ENCODE measurements at regions not wholly inside any gene's neighbourhood (a gene's known extent, or its start where the extent isn't known, plus 50 kb on each side); places are given as distances from the start of the nearest gene placed in this dataset.

DNA sequence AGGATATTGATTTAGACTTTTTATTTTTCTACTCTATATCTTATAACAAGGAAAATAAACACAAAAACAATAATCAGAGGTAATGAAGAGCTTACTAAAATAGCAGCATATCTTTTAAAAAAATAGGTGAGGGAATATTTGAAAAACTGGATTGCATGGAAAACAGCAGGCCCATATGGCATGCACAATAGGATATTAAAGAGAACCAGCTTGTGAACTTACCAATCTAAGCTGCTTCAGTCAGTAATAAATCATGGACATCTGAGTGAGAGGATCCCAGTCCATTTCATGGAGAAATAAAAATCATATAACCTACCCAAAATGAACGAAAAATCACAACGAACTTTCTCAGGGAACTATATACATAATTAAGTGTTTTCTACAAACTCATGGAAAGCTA is 634.6 kb downstream of the ADCYAP1 start:
- H3K4me3 Mint-ChIP-seq (ENCODE audit: unreplicated experiment), result no peak overlapping the region
- FAIRE-seq, result no peak
- no peak for TF ChIP-seq EZH2 (IDR thresholded peaks at IDR 0.05; ENCODE audit: insufficient read depth, low read length)
- TF ChIP-seq, protein P1, sequence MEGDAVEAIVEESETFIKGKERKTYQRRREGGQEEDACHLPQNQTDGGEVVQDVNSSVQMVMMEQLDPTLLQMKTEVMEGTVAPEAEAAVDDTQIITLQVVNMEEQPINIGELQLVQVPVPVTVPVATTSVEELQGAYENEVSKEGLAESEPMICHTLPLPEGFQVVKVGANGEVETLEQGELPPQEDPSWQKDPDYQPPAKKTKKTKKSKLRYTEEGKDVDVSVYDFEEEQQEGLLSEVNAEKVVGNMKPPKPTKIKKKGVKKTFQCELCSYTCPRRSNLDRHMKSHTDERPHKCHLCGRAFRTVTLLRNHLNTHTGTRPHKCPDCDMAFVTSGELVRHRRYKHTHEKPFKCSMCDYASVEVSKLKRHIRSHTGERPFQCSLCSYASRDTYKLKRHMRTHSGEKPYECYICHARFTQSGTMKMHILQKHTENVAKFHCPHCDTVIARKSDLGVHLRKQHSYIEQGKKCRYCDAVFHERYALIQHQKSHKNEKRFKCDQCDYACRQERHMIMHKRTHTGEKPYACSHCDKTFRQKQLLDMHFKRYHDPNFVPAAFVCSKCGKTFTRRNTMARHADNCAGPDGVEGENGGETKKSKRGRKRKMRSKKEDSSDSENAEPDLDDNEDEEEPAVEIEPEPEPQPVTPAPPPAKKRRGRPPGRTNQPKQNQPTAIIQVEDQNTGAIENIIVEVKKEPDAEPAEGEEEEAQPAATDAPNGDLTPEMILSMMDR (IDR thresholded peaks at IDR 0.05; ENCODE audit: insufficient read depth, low read depth, low read length), result no peak
- no peaks in the 10 kb centered on the region for H3K27me3 Mint-ChIP-seq (ENCODE audit: low read depth, unreplicated experiment)
- H3K9me3 Mint-ChIP-seq (ENCODE audit: unreplicated experiment), result peaks cover 2% of the 10 kb centered on the region
- no peaks in the 10 kb centered on the region for H3K36me3 Mint-ChIP-seq (ENCODE audit: low read depth, unreplicated experiment)
- Histone ChIP-seq H3K4me3 (ENCODE audit: insufficient read depth, low read depth, low read length) (no peak overlapping the region), H3K79me2 (ENCODE audit: insufficient read depth, low read length) (no peaks in the 10 kb centered on the region), H3K36me3 (ENCODE audit: insufficient read depth, low read length) (no peaks in the 10 kb centered on the region), H4K20me1 (ENCODE audit: insufficient read depth, low read length) (no peaks in the 10 kb centered on the region), H3K9ac (ENCODE audit: low read length) (no peak overlapping the region), H3K9me3 (ENCODE audit: insufficient read depth, low read depth, low read length) (no peaks in the 10 kb centered on the region), H3K4me2 (ENCODE audit: low read length) (no peak overlapping the region), H3K4me1 (ENCODE audit: insufficient read depth, low read length) (no peaks in the 10 kb centered on the region), H2AFZ (ENCODE audit: low read depth, low read length) (no peak overlapping the region), H3K27ac (ENCODE audit: low read depth, low read length) (no peak overlapping the region), H3K27me3 (ENCODE audit: insufficient read depth, low read length) (no peaks in the 10 kb centered on the region)
- no peak overlapping the region for H3K27ac Mint-ChIP-seq (ENCODE audit: unreplicated experiment)
- no peak for DNase-seq (ENCODE audit: low read depth)
- no peaks in the 10 kb centered on the region for H3K4me1 Mint-ChIP-seq (ENCODE audit: low read depth, unreplicated experiment)

DNA sequence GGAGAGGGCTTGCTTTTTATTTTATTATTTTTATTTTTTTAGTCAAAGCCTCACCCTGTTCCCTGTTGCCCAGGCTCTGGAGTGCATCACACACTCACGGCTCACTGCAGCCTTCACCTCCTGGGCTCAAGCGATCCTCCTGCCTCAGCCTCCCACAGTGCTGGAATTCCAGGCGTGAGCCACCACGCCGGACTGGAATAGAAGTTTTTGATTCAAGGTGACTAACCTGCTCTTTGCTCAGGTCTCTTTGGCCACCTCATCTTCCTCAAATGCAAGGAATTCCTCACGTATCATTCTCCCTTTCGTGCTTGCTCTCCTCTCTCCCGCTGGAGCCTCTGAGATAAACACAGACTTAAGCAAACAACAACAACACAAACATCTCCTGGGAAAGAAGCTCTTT is 636.8 kb downstream of the ADCYAP1 start:
- Histone ChIP-seq H3K4me3 (ENCODE audit: insufficient read depth, low read depth, low read length) (no peak overlapping the region), H3K27me3 (ENCODE audit: insufficient read depth, low read length) (no peaks in the 10 kb centered on the region), H3K9ac (ENCODE audit: low read length) (no peak overlapping the region), H4K20me1 (ENCODE audit: insufficient read depth, low read length) (no peaks in the 10 kb centered on the region), H3K4me2 (ENCODE audit: low read length) (no peak overlapping the region), H2AFZ (ENCODE audit: low read depth, low read length) (no peak overlapping the region), H3K79me2 (ENCODE audit: insufficient read depth, low read length) (no peaks in the 10 kb centered on the region), H3K36me3 (ENCODE audit: insufficient read depth, low read length) (no peaks in the 10 kb centered on the region), H3K27ac (ENCODE audit: low read depth, low read length) (no peak overlapping the region), H3K9me3 (ENCODE audit: insufficient read depth, low read depth, low read length) (no peaks in the 10 kb centered on the region), H3K4me1 (ENCODE audit: insufficient read depth, low read length) (no peaks in the 10 kb centered on the region)
- H3K4me1 Mint-ChIP-seq (ENCODE audit: low read depth, unreplicated experiment), result no peaks in the 10 kb centered on the region
- no peak overlapping the region for H3K27ac Mint-ChIP-seq (ENCODE audit: unreplicated experiment)
- no peak for FAIRE-seq
- H3K4me3 Mint-ChIP-seq (ENCODE audit: unreplicated experiment), result no peak overlapping the region
- H3K9me3 Mint-ChIP-seq (ENCODE audit: unreplicated experiment), result no peaks in the 10 kb centered on the region
- no peak for DNase-seq (ENCODE audit: low read depth)
- no peak for TF ChIP-seq EZH2 (IDR thresholded peaks at IDR 0.05; ENCODE audit: insufficient read depth, low read length)
- no peaks in the 10 kb centered on the region for H3K27me3 Mint-ChIP-seq (ENCODE audit: low read depth, unreplicated experiment)
- no peaks in the 10 kb centered on the region for H3K36me3 Mint-ChIP-seq (ENCODE audit: low read depth, unreplicated experiment)

DNA sequence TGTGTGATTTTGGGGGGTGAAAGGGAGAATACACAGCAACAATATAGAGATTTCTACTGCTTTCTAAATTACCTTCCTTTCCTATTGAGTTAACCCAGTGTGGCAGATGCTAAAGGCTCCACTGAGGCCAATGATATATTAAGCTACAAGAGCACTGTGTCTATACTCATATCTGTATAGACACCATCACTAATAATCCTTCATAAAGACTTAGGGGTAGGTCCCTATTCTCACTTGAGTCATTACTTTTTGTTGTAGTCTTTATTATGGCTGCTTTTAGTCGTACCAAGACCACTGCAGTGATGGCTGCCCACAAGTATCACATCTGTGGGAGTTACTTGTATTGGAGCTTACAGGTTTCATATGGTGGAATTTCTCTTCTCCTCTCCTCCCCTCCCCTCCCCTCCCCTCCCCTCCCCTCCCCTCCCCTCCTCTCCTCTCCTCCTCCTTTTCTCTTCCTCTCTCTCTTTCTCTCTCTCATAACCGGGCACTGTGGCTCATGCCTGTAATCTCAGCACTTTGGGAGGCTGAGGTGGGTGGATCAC is 637.6 kb downstream of the ADCYAP1 start:
- Mint-ChIP-seq H3K4me3 (ENCODE audit: unreplicated experiment) (no peak overlapping the region), H3K36me3 (ENCODE audit: low read depth, unreplicated experiment) (no peaks in the 10 kb centered on the region), H3K27me3 (ENCODE audit: low read depth, unreplicated experiment) (no peaks in the 10 kb centered on the region), H3K4me1 (ENCODE audit: low read depth, unreplicated experiment) (no peaks in the 10 kb centered on the region), H3K27ac (ENCODE audit: unreplicated experiment) (no peak overlapping the region), H3K9me3 (ENCODE audit: unreplicated experiment) (no peaks in the 10 kb centered on the region)
- Histone ChIP-seq H3K4me3 (ENCODE audit: insufficient read depth, low read depth, low read length) (no peak overlapping the region), H3K9me3 (ENCODE audit: insufficient read depth, low read depth, low read length) (no peaks in the 10 kb centered on the region), H2AFZ (ENCODE audit: low read depth, low read length) (no peak overlapping the region), H3K9ac (ENCODE audit: low read length) (no peak overlapping the region), H3K36me3 (ENCODE audit: insufficient read depth, low read length) (no peaks in the 10 kb centered on the region), H4K20me1 (ENCODE audit: insufficient read depth, low read length) (no peaks in the 10 kb centered on the region), H3K4me2 (ENCODE audit: low read length) (no peak overlapping the region), H3K4me1 (ENCODE audit: insufficient read depth, low read length) (no peaks in the 10 kb centered on the region), H3K27me3 (ENCODE audit: insufficient read depth, low read length) (no peaks in the 10 kb centered on the region), H3K27ac (ENCODE audit: low read depth, low read length) (no peak overlapping the region), H3K79me2 (ENCODE audit: insufficient read depth, low read length) (no peaks in the 10 kb centered on the region)
- DNase-seq (ENCODE audit: low read depth), result no peak
- TF ChIP-seq, protein P1 (IDR thresholded peaks at IDR 0.05; ENCODE audit: insufficient read depth, low read depth, low read length), result no peak
- no peak for TF ChIP-seq EZH2 (IDR thresholded peaks at IDR 0.05; ENCODE audit: insufficient read depth, low read length)
- no peak for FAIRE-seq

All from astrocyte (in vitro differentiated cells and primary cell).